ENCODE measurements at regions not wholly inside any gene's neighbourhood (a gene's known extent, or its start where the extent isn't known, plus 50 kb on each side); places are given as distances from the start of the nearest gene placed in this dataset.

- TF ChIP-seq BHLHE40 (IDR thresholded peaks at IDR 0.05; ENCODE audit: borderline replicate concordance) (no peak), FOXM1 (IDR thresholded peaks at IDR 0.05; ENCODE audit: borderline replicate concordance) (no peak), SP1 (IDR thresholded peaks at IDR 0.05) (no peak), FOXK2 (IDR thresholded peaks at IDR 0.05) (no peak), FOXA1 (IDR thresholded peaks at IDR 0.05) (no peak), ARNT (IDR thresholded peaks at IDR 0.05) (no peak), CTBP1 (IDR thresholded peaks at IDR 0.05; ENCODE audit: borderline replicate concordance) (no peak), SUZ12 (IDR thresholded peaks at IDR 0.05) (no peak), PKNOX1 (IDR thresholded peaks at IDR 0.05) (no peak)
Measured at GRCh38 chr5:97951139-97951538, 768.1 kb upstream of the RIOK2 start.
